DOHH2 (cell line): ENCODE measurements at regions not wholly inside any gene's neighbourhood (a gene's known extent, or its start where the extent isn't known, plus 50 kb on each side); places are given as distances from the start of the nearest gene placed in this dataset.

ENCODE experiments used
- H3F3A ChIP-seq: fragments of 200-600 bp; sonication (generic), shearing (Covaris generic); 2 replicates; pipeline ENCODE4 v1.6.0; 2016; ENCODE audit warnings: antibody characterized with exemption, mild to moderate bottlenecking; ENCODE audit not compliant: control insufficient read depth, insufficient read depth
- H3K27ac ChIP-seq: fragments of 200-600 bp; sonication (generic); 2 replicates; pipeline ENCODE4 v1.5.1; 2014; ENCODE audit warnings: low read depth, mild to moderate bottlenecking, low read length, moderate library complexity
- H3K27me3 ChIP-seq: fragments of 200-600 bp; sonication (generic); 2 replicates; pipeline ENCODE4 v1.6.1; 2014; ENCODE audit warnings: mild to moderate bottlenecking, low read length, mixed read lengths; ENCODE audit not compliant: control insufficient read depth
- H3K36me3 ChIP-seq: fragments of 200-600 bp; sonication (generic); 2 replicates; pipeline ENCODE4 v1.6.1; 2014; ENCODE audit warnings: mild to moderate bottlenecking, low read length, moderate library complexity, mixed read lengths; ENCODE audit not compliant: control insufficient read depth
- H3K4me1 ChIP-seq: fragments of 200-600 bp; sonication (generic); 2 replicates; pipeline ENCODE4 v1.6.1; 2014; ENCODE audit warnings: mild to moderate bottlenecking, low read length, mixed read lengths; ENCODE audit not compliant: control insufficient read depth
- H3K4me2 ChIP-seq: fragments of 200-600 bp; sonication (generic); 2 replicates; pipeline ENCODE4 v1.6.0; 2014; ENCODE audit warnings: mild to moderate bottlenecking, low read length, moderate library complexity
- H3K4me3 ChIP-seq: fragments of 200-600 bp; sonication (generic); 2 replicates; pipeline ENCODE4 v1.5.1; 2014; ENCODE audit warnings: mild to moderate bottlenecking, low read length, mixed read lengths
- H3K79me2 ChIP-seq: fragments of 200-600 bp; sonication (generic); 2 replicates; pipeline ENCODE4 v1.6.1; 2014; ENCODE audit warnings: mild to moderate bottlenecking, low read length, mixed read lengths; ENCODE audit not compliant: control insufficient read depth
- H3K9me2 ChIP-seq: fragments of 200-600 bp; sonication (generic); replicated peaks from 2 replicates; pipeline ENCODE4 v1.6.1; 2014; ENCODE audit warnings: mild to moderate bottlenecking, low read length, mixed read lengths; ENCODE audit not compliant: control insufficient read depth
- H3K9me3 ChIP-seq: fragments of 200-600 bp; sonication (generic); 2 replicates; pipeline ENCODE4 v1.6.1; 2014; ENCODE audit warnings: antibody characterized with exemption, low read length, mixed read lengths; ENCODE audit not compliant: control insufficient read depth, insufficient read depth
- H4K20me1 ChIP-seq: fragments of 200-600 bp; sonication (generic); 2 replicates; pipeline ENCODE4 v1.6.0; 2014; ENCODE audit warnings: low read depth, mild to moderate bottlenecking, antibody characterized with exemption, low read length, moderate library complexity; ENCODE audit not compliant: control insufficient read depth, insufficient read depth
- CTCF ChIP-seq: fragments of 200-600 bp; sonication (generic); IDR thresholded peaks from one replicate; pipeline ENCODE4 v1.5.1; 2014; ENCODE audit warnings: antibody characterized with exemption, mild to moderate bottlenecking, low read depth, low read length; ENCODE audit not compliant: poor library complexity, severe bottlenecking
- EZH2phosphoT487 ChIP-seq: fragments of 200-600 bp; sonication (generic); IDR thresholded peaks from 2 replicates; pipeline ENCODE4 v1.6.1; 2017; ENCODE audit warnings: borderline replicate concordance, mild to moderate bottlenecking, antibody characterized with exemption, low read length, moderate library complexity, mixed read lengths

- no peaks in the 10 kb centered on the region for H3K36me3 ChIP-seq
Observed at GRCh38 chr12:114757684-114758325, 73.8 kb upstream of the TBX3 start.

GRCh38 chr12:114752217-114752616, 68.2 kb upstream of the TBX3 start:
- no peaks in the 10 kb centered on the region for H3K36me3 ChIP-seq
- no peak overlapping the region for H3K4me3 ChIP-seq
- H3K79me2 ChIP-seq: no peaks in the 10 kb centered on the region
- no peaks in the 10 kb centered on the region for H3K27me3 ChIP-seq
- H3K9me2 ChIP-seq: no peaks in the 10 kb centered on the region
- H3F3A ChIP-seq: no peaks in the 10 kb centered on the region
- TF ChIP-seq CTCF (no peak), EZH2phosphoT487 (no peak)
- H3K27ac ChIP-seq: no peak overlapping the region
- H3K9me3 ChIP-seq: no peaks in the 10 kb centered on the region
- no peaks in the 10 kb centered on the region for H3K4me1 ChIP-seq
- no peaks in the 10 kb centered on the region for H4K20me1 ChIP-seq
- H3K4me2 ChIP-seq: no peak overlapping the region

More at GRCh38 chr12:114757684-114758325, 73.8 kb upstream of the TBX3 start:
- TF ChIP-seq CTCF: no peak
- TF ChIP-seq EZH2phosphoT487: no peak
- Histone ChIP-seq H3K4me3 (no peak overlapping the region), H3K27ac (no peak overlapping the region), H3K27me3 (no peaks in the 10 kb centered on the region), H3K4me1 (no peaks in the 10 kb centered on the region), H4K20me1 (no peaks in the 10 kb centered on the region), H3F3A (no peaks in the 10 kb centered on the region), H3K79me2 (no peaks in the 10 kb centered on the region), H3K9me3 (no peaks in the 10 kb centered on the region), H3K4me2 (no peak overlapping the region), H3K9me2 (no peaks in the 10 kb centered on the region)

GRCh38 chr12:114751712-114752111, 67.7 kb upstream of the TBX3 start:
- Histone ChIP-seq H3K79me2 (no peaks in the 10 kb centered on the region), H3K27ac (no peak overlapping the region), H3F3A (no peaks in the 10 kb centered on the region), H3K4me1 (no peaks in the 10 kb centered on the region), H3K4me2 (no peak overlapping the region), H3K27me3 (no peaks in the 10 kb centered on the region), H4K20me1 (no peaks in the 10 kb centered on the region), H3K9me3 (no peaks in the 10 kb centered on the region), H3K9me2 (no peaks in the 10 kb centered on the region), H3K4me3 (no peak overlapping the region), H3K36me3 (no peaks in the 10 kb centered on the region)
- TF ChIP-seq CTCF: no peak
- TF ChIP-seq EZH2phosphoT487: no peak
